ENCODE measurements at regions not wholly inside any gene's neighbourhood (a gene's known extent, or its start where the extent isn't known, plus 50 kb on each side); places are given as distances from the start of the nearest gene placed in this dataset.

- Histone ChIP-seq H4K5ac (ENCODE audit: insufficient read length, low read depth, low read length) (no peak overlapping the region), H3K9me3 (ENCODE audit: insufficient read depth in 2 of 2, low read depth in 1 of 2, low read length in 1 of 2) (peaks cover 3 to 8% of the 10 kb centered on the region in 2 experiments; a peak in 1 of 4 replicates), H3K4me3 (ENCODE audit: extremely low read depth in 1 of 4, insufficient read depth in 2 of 4, low read depth in 3 of 4, low read length in 4 of 4) (no peak overlapping the region), H3K9ac (replicated peaks in 1 of 4; ENCODE audit: extremely low read depth in 1 of 4, low read depth in 3 of 4, low read length in 3 of 4) (no peak overlapping the region), H3K27ac (ENCODE audit: low read depth, low read length) (no peak overlapping the region), H2BK20ac (ENCODE audit: low read length) (no peak overlapping the region), H4K91ac (replicated peaks; ENCODE audit: insufficient read length, low read length) (no peak overlapping the region), H3K18ac (ENCODE audit: extremely low read depth, low read length) (no peak overlapping the region), H2BK12ac (ENCODE audit: low read depth, low read length) (no peak overlapping the region), H2BK15ac (ENCODE audit: low read length) (no peak overlapping the region), H3K23ac (ENCODE audit: insufficient read length) (no peak overlapping the region), H2AFZ (ENCODE audit: low read length) (no peak overlapping the region), H2BK5ac (ENCODE audit: low read depth, low read length) (no peak overlapping the region), H3K56ac (replicated peaks; ENCODE audit: insufficient read length, low read depth, low read length) (no peak overlapping the region), H3K14ac (ENCODE audit: insufficient read length) (no peak overlapping the region), H3K4ac (replicated peaks; ENCODE audit: insufficient read length, low read depth, low read length) (no peak overlapping the region), H3K4me2 (ENCODE audit: insufficient read depth in 1 of 2, low read depth in 2 of 2, low read length in 2 of 2) (no peak overlapping the region), H3K79me1 (ENCODE audit: low read depth, low read length) (no peaks in the 10 kb centered on the region), H2BK120ac (replicated peaks; ENCODE audit: low read depth, low read length) (no peak overlapping the region), H3K4me1 (replicated peaks in 1 of 4; ENCODE audit: control insufficient read depth in 3 of 4, insufficient read depth in 4 of 4, low read length in 3 of 4) (no peaks in the 10 kb centered on the region), H3K36me3 (ENCODE audit: control insufficient read depth in 2 of 4, insufficient read depth in 4 of 4, low read length in 3 of 4) (no peaks in the 10 kb centered on the region), H3K27me3 (replicated peaks in 1 of 4; ENCODE audit: control insufficient read depth in 3 of 4, extremely low read depth in 1 of 4, insufficient read depth in 3 of 4, low read length in 3 of 4) (0 out of 7 replicates have a peak, but pooled peaks cover 0 to 2% (median 0%) of the 10 kb centered on the region in 4 experiments), H4K8ac (ENCODE audit: extremely low read depth, insufficient read depth, low read length) (no peak overlapping the region), H4K20me1 (replicated peaks in 1 of 2; ENCODE audit: control insufficient read depth in 1 of 2, insufficient read depth in 2 of 2, low read length in 2 of 2) (no peaks in the 10 kb centered on the region), H3K23me2 (ENCODE audit: low read depth, low read length) (no peaks in the 10 kb centered on the region; the same call in 1 of the 2 replicates), H3K79me2 (ENCODE audit: control insufficient read depth in 1 of 2, insufficient read depth in 2 of 2, low read length in 2 of 2) (no peaks in the 10 kb centered on the region), H2AK5ac (ENCODE audit: low read depth, low read length) (no peak overlapping the region)
- 83% methylated on average over 1 of the region's 1 CpG; no CpG with 5 or more reads in 1 of the 2 experiments for WGBS, 2 experiments (ENCODE audit: extremely low coverage in 1 of 2, insufficient coverage in 1 of 2, insufficient read length in 1 of 2, insufficient replicate concordance in 2 of 2, low coverage in 1 of 2, low lambda C conversion rate in 2 of 2, missing lambda C conversion rate in 1 of 2)
- ChIA-PET CTCF (ENCODE audit: partially characterized antibody) (no interaction called here), POLR2A (ENCODE audit: partially characterized antibody) (no interaction called here)
- FAIRE-seq, result no peak
- no peak for DNase-seq (ENCODE audit: low read depth in 1 of 2, low spot score in 2 of 2)
- TF ChIP-seq NRF1 (IDR thresholded peaks at IDR 0.05; ENCODE audit: low read depth, low read length), result no peak
Observed at GRCh38 chr17:31627960-31628359, 231.1 kb downstream of the COPRS start.

Data from H1 (cell line).